Keratinocyte (primary cell): ENCODE measurements at regions not wholly inside any gene's neighbourhood (a gene's known extent, or its start where the extent isn't known, plus 50 kb on each side); places are given as distances from the start of the nearest gene placed in this dataset.

ENCODE experiments used
- CTCF ChIP-seq, 3 experiments: IDR thresholded peaks in 1 of 3; conservative IDR thresholded peaks in 1 of 3; optimal IDR thresholded peaks in 1 of 3; 2 replicates in 2 of 3; 3 replicates in 1 of 3; pipeline versions ENCODE3 to v1.5.1; 2011; ENCODE audit warnings: low read length in 3 of 3, mild to moderate bottlenecking in 3 of 3, moderate library complexity in 2 of 3, control low read depth in 1 of 3, inconsistent platforms in 1 of 3; ENCODE audit not compliant: insufficient read depth in 2 of 3; ENCODE audit errors: extremely low read depth in 1 of 3
- EZH2 ChIP-seq: IDR thresholded peaks from one replicate; pipeline ENCODE4 v1.6.1; 2012; ENCODE audit warnings: inconsistent platforms, mild to moderate bottlenecking, low read length, moderate library complexity

GRCh38 chr11:134564472-134565200, 152.6 kb upstream of the B3GAT1 start:
- TF ChIP-seq CTCF (optimal IDR thresholded peaks at IDR 0.05 in 1 of 3, IDR thresholded peaks at IDR 0.05 in 1 of 3, conservative IDR thresholded peaks at IDR 0.05 in 1 of 3; ENCODE audit: extremely low read depth in 1 of 3, insufficient read depth in 2 of 3, low read length in 3 of 3) (no peak), EZH2 (no peak)
